ENCODE measurements at regions not wholly inside any gene's neighbourhood (a gene's known extent, or its start where the extent isn't known, plus 50 kb on each side); places are given as distances from the start of the nearest gene placed in this dataset.

DNA sequence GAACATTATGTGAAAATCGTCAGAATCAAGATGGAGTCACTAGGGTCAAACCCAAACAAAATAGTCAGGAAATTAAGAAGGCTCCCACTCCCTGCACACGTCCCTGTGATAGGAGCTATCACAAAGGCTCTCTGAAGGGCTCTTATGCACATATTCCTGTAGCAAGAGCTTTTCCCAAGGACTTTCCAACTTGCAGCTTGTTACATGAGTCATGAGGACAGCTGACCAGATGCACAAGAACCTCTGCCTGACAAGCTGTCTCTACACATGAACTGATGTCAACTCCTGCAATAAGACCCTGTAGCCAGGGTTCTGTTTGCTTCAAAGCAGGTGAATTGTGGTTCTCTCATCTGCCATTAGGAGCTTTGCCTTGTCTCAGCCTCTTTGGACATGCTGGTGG lies 122.4 kb downstream of the OLFM1 start:
- TF ChIP-seq, protein P1, sequence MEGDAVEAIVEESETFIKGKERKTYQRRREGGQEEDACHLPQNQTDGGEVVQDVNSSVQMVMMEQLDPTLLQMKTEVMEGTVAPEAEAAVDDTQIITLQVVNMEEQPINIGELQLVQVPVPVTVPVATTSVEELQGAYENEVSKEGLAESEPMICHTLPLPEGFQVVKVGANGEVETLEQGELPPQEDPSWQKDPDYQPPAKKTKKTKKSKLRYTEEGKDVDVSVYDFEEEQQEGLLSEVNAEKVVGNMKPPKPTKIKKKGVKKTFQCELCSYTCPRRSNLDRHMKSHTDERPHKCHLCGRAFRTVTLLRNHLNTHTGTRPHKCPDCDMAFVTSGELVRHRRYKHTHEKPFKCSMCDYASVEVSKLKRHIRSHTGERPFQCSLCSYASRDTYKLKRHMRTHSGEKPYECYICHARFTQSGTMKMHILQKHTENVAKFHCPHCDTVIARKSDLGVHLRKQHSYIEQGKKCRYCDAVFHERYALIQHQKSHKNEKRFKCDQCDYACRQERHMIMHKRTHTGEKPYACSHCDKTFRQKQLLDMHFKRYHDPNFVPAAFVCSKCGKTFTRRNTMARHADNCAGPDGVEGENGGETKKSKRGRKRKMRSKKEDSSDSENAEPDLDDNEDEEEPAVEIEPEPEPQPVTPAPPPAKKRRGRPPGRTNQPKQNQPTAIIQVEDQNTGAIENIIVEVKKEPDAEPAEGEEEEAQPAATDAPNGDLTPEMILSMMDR (IDR thresholded peaks at IDR 0.05) = no peak
- TF ChIP-seq, protein P2, sequence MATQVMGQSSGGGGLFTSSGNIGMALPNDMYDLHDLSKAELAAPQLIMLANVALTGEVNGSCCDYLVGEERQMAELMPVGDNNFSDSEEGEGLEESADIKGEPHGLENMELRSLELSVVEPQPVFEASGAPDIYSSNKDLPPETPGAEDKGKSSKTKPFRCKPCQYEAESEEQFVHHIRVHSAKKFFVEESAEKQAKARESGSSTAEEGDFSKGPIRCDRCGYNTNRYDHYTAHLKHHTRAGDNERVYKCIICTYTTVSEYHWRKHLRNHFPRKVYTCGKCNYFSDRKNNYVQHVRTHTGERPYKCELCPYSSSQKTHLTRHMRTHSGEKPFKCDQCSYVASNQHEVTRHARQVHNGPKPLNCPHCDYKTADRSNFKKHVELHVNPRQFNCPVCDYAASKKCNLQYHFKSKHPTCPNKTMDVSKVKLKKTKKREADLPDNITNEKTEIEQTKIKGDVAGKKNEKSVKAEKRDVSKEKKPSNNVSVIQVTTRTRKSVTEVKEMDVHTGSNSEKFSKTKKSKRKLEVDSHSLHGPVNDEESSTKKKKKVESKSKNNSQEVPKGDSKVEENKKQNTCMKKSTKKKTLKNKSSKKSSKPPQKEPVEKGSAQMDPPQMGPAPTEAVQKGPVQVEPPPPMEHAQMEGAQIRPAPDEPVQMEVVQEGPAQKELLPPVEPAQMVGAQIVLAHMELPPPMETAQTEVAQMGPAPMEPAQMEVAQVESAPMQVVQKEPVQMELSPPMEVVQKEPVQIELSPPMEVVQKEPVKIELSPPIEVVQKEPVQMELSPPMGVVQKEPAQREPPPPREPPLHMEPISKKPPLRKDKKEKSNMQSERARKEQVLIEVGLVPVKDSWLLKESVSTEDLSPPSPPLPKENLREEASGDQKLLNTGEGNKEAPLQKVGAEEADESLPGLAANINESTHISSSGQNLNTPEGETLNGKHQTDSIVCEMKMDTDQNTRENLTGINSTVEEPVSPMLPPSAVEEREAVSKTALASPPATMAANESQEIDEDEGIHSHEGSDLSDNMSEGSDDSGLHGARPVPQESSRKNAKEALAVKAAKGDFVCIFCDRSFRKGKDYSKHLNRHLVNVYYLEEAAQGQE (IDR thresholded peaks at IDR 0.05; ENCODE audit: insufficient read depth in 1 of 2, low read depth in 2 of 2, low read length in 1 of 2) = no peak
